ENCODE measurements at regions not wholly inside any gene's neighbourhood (a gene's known extent, or its start where the extent isn't known, plus 50 kb on each side); places are given as distances from the start of the nearest gene placed in this dataset.

- no peak for DNase-seq (ENCODE audit: low spot score in 2 of 2)
- Histone ChIP-seq H3K36me3 (peaks cover 4% of the 10 kb centered on the region), H3K9me3 (peaks cover 0 to 3% of the 10 kb centered on the region in 2 donors), H3K4me3 (no peak overlapping the region), H3K4me1 (no peaks in the 10 kb centered on the region), H3K27ac (no peak overlapping the region), H3K27me3 (no peaks in the 10 kb centered on the region)
- intact Hi-C loops (cut with DNase I; ENCODE audit: low total_unique reads), result no loop called here
- TF ChIP-seq CTCF (IDR thresholded peaks at IDR 0.05) (no peak), POLR2A (IDR thresholded peaks at IDR 0.05) (no peak), POLR2AphosphoS5 (IDR thresholded peaks at IDR 0.05) (no peak)
Measured at GRCh38 chr4:63678358-63678931, 730.8 kb downstream of the TECRL start.

- no peak for DNase-seq (ENCODE audit: low spot score in 2 of 2)
- no peaks in the 10 kb centered on the region for H3K36me3 ChIP-seq
- no peaks in the 10 kb centered on the region for H3K4me1 ChIP-seq
- peaks cover 0 to 2% of the 10 kb centered on the region in 2 donors for H3K9me3 ChIP-seq
- no peak overlapping the region for H3K4me3 ChIP-seq
- TF ChIP-seq POLR2A (IDR thresholded peaks at IDR 0.05) (no peak), CTCF (IDR thresholded peaks at IDR 0.05) (no peak), POLR2AphosphoS5 (IDR thresholded peaks at IDR 0.05) (no peak)
- intact Hi-C loops (cut with DNase I; ENCODE audit: low total_unique reads), result no loop called here
- H3K27ac ChIP-seq, result no peak overlapping the region
- no peaks in the 10 kb centered on the region for H3K27me3 ChIP-seq
Measured at GRCh38 chr4:63670735-63671134, 738.5 kb downstream of the TECRL start.

GRCh38 chr4:63663870-63664269, 745.4 kb downstream of the TECRL start:
- no peaks in the 10 kb centered on the region for H3K4me1 ChIP-seq
- H3K9me3 ChIP-seq, result peaks cover 0 to 12% of the 10 kb centered on the region in 2 donors
- H3K27me3 ChIP-seq, result no peaks in the 10 kb centered on the region
- no peak overlapping the region for H3K4me3 ChIP-seq
- H3K36me3 ChIP-seq, result no peaks in the 10 kb centered on the region
- TF ChIP-seq POLR2AphosphoS5 (IDR thresholded peaks at IDR 0.05) (no peak), POLR2A (IDR thresholded peaks at IDR 0.05) (no peak), CTCF (IDR thresholded peaks at IDR 0.05) (no peak)
- intact Hi-C loops (cut with DNase I; ENCODE audit: low total_unique reads), result no loop called here
- no peak for DNase-seq (ENCODE audit: low spot score in 2 of 2)
- H3K27ac ChIP-seq, result no peak overlapping the region

GRCh38 chr4:63644396-63644795, 764.9 kb downstream of the TECRL start:
- no peak for TF ChIP-seq POLR2A (IDR thresholded peaks at IDR 0.05)
- no peak for TF ChIP-seq CTCF (IDR thresholded peaks at IDR 0.05)
- TF ChIP-seq POLR2AphosphoS5 (IDR thresholded peaks at IDR 0.05), result no peak
- Histone ChIP-seq H3K4me1 (no peaks in the 10 kb centered on the region), H3K4me3 (no peak overlapping the region), H3K9me3 (peaks cover 0 to 4% of the 10 kb centered on the region in 2 donors), H3K36me3 (no peaks in the 10 kb centered on the region), H3K27me3 (no peaks in the 10 kb centered on the region), H3K27ac (no peak overlapping the region)
- DNase-seq (ENCODE audit: low spot score in 2 of 2), result no peak
- intact Hi-C loops (cut with DNase I; ENCODE audit: low total_unique reads), result no loop called here

GRCh38 chr4:63637270-63637669, 772.0 kb downstream of the TECRL start:
- Histone ChIP-seq H3K27me3 (no peaks in the 10 kb centered on the region), H3K27ac (no peak overlapping the region), H3K4me1 (no peaks in the 10 kb centered on the region), H3K9me3 (peaks cover 0 to 7% of the 10 kb centered on the region in 2 donors), H3K36me3 (no peaks in the 10 kb centered on the region), H3K4me3 (no peak overlapping the region)
- intact Hi-C loops (cut with DNase I; ENCODE audit: low total_unique reads), result no loop called here
- TF ChIP-seq CTCF (IDR thresholded peaks at IDR 0.05), result no peak
- no peak for TF ChIP-seq POLR2AphosphoS5 (IDR thresholded peaks at IDR 0.05)
- TF ChIP-seq POLR2A (IDR thresholded peaks at IDR 0.05), result no peak
- no peak for DNase-seq (ENCODE audit: low spot score in 2 of 2)
